Ovary (tissue), 3 donors: ENCODE measurements at regions not wholly inside any gene's neighbourhood (a gene's known extent, or its start where the extent isn't known, plus 50 kb on each side); places are given as distances from the start of the nearest gene placed in this dataset.

Experiments used
- CTCF ChIP-seq, 3 donors: fragments of 450-650 bp in 2 of 3; fragments of 200-600 bp in 1 of 3; IDR thresholded peaks; one replicate each; pipeline versions ENCODE4 v1.5.1 to v1.8.0; 2016 to 2022; ENCODE audit warnings: antibody characterized with exemption in 3 of 3, mild to moderate bottlenecking in 1 of 3
- POLR2A ChIP-seq: fragments of 450-650 bp; IDR thresholded peaks from one replicate; pipeline ENCODE4 v1.6.1; 2017; ENCODE audit warnings: antibody characterized with exemption, mild to moderate bottlenecking, moderate library complexity
- donor health status: DM: no; HTN: no; CAD: no.

DNA sequence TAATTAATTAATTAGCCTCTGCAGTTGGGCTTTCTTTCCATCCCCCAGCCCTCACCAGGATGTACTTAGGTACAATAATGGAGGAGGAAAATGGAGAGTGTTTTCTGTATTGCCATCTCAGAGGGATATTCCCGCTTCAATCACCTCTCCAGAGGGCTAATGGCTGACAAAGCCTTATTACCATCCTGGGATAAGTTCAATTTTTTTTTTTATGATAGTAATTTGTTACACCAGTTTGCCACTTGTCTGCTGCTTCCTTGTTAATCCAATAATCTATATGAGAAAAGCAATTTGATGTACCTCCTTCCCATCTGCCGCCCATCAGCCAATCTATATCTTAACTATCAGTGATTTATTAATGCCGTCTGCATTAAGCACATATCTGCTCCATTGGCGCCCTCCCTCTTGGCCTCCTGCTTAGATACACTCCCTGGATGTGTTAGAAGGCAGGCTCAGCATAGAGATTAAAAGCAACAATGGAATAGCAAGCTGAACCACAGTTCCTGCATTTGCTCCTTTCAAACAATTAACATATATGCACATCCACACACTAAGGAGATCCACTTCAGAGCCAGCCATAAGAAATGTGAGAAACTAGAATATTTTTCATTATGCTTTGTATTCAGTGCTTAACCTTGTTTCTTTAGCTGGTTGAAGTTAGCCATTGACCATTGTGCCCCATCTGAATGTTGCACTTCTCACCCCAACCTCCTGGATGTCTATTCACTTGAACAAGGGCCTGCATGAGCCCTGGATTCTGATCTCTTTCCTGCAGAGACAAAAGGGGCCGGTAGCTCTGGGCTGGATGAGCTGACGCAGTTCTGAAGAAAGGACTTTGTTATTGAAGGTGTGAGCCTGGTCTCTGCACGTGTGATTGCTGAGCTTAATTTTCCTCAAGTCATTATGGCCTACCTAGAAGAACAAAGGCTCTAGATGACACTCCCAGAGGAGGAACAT is 237.3 kb upstream of the GAP43 start:
- no peak for TF ChIP-seq POLR2A
- TF ChIP-seq CTCF (IDR thresholded peaks at IDR 0.05) = no peak
